Activated CD4-positive, CD25-positive, alpha-beta regulatory T cell treated with anti-CD3 and anti-CD28 coated beads, Interleukin-2, amount 50 U/mL, for 24 hours (primary cell): ENCODE measurements at regions not wholly inside any gene's neighbourhood (a gene's known extent, or its start where the extent isn't known, plus 50 kb on each side); places are given as distances from the start of the nearest gene placed in this dataset.
A peak's percentile ranks its signal among the peaks of the same experiment; 100 is the strongest.
"Not testable (repeated sequence)": the region's sequence is repeated elsewhere in the genome, so short reads cannot be mapped to it uniquely, and the experiment has no call there.

Experiments
- ATAC-seq, 2 donors: fragments of 150-1000 bp; cut with Tn5 transposase; one replicate each; pipeline ENCODE4 v1.10.0; 2021; ENCODE audit warnings: mild to moderate bottlenecking in 1 of 2, moderate library complexity in 1 of 2

DNA sequence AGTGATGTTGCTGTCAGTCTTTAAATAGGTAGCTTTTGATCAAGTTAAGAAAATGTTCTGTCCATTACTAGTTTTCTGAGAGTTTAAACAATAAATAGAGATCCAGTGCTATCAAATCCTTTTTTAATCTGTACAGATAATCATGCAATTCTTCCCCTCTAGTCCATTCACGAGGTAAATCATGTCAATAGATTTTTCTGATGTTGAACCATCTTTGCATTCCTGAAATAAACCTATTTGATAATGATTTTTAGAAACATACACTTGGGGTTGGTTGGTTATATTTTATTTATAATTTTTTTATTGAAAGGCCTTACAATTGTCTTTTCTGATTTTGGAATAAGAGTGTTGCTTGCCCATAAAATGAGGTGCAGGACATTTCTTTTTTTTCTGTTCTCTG lies 95.0 kb downstream of the FAM53A start:
- no peak for ATAC-seq

DNA sequence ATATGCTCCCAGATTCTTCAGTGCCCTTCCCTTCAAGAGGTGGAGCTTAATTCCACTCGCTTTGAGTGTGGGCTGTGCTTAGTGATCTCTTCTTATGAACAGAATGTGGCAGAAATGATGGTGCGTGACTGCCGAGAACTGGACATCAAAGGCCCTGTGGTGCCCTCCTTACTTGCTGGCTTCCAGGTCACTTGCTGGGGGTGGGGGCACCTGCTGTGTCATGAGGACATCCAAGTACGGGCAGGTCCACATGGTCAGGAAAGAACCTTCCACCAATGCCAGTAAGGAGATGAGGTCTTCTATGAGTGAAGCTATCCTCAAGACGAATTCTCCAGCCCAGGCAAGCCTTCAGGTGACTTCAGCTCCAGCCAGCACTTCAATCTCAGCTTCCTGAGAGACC lies 95.8 kb downstream of the FAM53A start:
- no peak for ATAC-seq

DNA sequence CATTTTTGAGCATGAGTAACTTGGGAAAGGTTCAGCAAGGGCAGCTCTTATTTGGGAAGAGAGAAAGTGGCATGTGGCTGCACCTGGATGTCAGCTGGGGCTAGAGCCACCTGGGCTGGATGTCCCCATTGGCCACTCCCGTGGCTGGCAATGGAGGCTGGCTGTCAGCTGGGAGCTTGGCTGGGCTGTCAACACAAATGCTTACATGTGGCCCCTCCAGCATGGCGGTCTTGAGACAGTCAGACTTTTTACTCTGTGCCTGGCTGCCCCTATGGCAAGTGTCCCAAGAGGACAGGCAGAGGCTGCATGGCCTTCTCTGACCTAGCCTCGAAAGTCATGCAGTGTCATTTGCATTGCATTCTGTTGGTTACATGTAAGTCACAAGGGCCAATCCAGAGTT lies 99.6 kb downstream of the FAM53A start:
- ATAC-seq, result no peak

DNA sequence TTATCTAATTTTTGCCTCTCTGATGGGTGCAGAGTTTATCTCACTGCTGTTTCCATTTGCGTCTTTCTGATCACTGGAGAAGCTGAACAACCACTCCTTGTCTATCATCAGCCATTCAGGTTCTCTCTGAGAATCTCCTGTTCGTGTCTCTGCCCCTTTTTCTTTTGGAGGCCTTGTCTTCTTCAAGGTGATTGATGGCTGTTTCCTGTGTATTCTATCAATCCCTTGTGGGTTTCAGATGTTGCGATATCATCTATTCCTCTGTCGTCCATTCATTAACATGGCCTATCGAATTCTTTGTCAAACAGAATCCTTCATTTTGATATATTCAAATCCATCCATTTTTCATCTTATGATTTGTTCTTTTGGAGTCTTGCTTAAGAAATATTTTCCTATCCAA lies 100.3 kb downstream of the FAM53A start:
- ATAC-seq, result no peak

DNA sequence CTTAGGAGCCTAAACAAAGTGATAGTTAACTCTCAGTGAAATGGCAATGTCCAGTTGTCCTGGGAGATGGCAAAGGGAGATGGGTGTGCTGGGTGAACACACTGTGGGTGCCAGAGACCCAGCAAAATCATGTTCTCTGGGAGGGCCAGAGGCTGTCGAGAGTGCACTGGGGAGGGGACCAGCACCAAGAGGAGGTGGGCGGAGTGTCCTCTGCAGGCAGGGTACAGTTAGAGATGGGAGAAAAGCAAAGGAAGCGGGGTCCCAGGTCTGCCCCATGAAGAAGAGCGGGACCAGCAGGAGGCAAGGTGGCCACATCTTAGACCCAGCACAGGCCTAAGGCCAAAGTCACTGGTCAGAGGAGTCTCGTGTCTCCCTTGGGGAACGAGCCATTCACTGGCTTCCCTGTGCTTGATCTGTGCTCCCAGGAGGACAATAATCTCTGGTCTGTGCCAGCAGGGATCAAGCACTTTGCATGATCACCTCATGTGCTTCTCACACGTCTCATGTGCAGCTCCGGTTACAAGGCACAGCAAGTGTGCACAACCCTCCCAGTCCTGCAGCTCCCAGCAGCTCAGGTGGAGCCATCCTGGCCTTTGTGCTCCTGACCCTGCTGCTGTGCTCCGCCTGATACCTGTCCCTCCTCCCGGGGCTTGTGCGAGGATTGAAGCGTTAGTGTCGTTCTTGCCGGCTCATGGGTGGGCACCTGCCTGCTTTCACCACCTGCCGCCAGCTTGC lies 100.9 kb downstream of the FAM53A start:
- ATAC-seq, result no peak

DNA sequence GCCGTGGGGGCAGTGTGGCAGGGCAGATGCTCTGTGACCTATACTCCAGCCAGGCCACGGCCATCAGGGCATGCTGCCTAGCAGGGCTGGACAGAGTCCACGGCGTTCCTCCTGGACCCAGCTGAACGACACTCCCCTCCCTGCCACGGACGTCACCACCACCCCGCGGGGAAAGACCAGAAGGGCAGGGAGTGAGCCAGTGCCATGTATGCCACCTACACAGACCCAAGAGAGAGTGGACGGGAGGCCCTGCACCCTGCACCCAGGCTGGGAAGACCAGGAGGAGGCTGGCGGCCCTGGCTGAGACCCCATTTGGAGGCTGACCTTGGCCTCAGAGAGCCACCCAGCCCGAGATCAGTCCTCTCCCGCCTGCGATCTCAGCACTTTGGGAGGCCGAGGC lies 101.9 kb downstream of the FAM53A start:
- ATAC-seq, result no peak

DNA sequence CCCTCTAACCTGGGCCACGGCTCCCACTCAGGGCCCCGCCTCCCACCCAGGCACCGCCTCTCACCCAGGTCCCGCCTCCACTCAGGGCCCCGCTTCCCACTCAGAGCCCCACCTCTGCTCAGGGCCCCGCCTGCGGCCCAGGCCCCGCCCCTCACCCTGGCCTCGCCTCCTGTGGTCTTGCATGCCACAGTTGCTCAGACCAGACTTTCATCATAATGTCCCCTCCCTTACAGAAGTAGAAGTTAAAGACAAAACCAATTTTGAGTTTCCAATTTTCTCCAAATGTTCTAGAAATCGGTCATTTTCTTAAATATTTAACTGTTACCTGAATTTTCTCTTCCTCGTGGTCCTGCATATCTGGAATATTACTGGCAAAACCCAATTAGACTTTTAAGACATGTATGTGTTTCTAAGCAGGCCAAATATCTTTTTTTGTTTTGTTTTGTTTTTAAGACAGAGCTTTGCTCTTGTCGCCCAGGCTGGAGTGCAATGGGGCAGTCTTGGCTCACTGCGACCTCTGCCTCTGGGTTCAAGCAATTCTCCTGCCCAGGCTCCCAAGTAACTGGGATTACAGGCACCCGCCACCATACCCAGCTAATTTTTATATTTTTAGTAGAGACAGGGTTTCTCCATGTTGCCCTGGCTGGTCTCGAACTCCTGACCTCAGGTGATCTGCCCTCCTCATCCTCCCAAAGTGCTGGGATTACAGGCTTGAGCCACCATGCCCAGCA lies 102.8 kb downstream of the FAM53A start:
- ATAC-seq, result peak; percentile 67 to 70

DNA sequence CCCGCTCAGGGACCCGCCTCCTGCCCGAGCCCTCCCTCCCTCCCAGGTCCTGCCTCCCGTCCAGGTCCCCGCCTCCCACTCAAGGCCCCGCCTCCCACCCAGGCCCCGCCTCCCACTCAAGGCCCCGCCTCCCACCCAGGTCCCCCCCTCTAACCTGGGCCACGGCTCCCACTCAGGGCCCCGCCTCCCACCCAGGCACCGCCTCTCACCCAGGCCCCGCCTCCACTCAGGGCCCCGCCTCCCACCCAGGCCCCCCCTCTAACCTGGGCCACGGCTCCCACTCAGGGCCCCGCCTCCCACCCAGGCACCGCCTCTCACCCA lies 103.5 kb downstream of the FAM53A start:
- not testable (repeated sequence) for ATAC-seq

DNA sequence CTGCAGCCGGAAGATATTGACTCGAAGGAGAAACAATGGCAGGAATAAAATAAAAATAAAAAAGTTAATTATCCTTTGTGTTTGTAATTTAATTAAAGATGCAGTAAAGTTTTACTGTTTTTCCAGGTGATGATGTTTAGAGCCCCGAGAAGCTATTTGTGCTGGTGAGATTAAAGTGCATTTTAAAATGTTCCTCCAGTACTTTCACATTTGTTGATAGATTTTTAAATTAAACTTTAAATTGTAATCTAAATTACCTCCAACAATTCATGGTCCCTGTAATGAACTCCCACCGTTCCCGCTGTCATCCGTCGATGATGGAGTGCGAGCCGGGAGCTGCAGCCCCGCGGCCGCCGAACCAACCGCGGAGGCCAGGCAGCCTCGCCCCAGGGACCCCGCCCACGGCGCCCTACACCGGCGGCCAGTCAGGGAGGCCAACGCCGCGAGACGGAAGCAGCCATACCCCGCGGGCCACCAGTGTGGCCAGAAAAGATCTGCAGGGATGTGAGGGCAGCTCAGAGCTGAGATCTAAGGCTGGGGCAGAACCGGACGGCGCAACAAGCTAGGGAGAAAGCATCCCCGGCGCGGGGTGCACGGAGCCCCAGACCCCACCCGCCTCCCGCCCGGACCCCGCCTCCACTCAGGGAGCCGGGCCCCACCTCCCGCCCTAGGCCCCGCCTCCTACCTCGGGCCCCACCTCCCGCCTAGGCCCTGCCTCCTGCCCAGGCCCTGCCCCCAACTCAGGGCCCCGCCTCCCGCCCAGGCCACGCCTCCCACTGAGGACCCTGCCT lies 104.0 kb downstream of the FAM53A start:
- peak; percentile 50 to 59 for ATAC-seq

DNA sequence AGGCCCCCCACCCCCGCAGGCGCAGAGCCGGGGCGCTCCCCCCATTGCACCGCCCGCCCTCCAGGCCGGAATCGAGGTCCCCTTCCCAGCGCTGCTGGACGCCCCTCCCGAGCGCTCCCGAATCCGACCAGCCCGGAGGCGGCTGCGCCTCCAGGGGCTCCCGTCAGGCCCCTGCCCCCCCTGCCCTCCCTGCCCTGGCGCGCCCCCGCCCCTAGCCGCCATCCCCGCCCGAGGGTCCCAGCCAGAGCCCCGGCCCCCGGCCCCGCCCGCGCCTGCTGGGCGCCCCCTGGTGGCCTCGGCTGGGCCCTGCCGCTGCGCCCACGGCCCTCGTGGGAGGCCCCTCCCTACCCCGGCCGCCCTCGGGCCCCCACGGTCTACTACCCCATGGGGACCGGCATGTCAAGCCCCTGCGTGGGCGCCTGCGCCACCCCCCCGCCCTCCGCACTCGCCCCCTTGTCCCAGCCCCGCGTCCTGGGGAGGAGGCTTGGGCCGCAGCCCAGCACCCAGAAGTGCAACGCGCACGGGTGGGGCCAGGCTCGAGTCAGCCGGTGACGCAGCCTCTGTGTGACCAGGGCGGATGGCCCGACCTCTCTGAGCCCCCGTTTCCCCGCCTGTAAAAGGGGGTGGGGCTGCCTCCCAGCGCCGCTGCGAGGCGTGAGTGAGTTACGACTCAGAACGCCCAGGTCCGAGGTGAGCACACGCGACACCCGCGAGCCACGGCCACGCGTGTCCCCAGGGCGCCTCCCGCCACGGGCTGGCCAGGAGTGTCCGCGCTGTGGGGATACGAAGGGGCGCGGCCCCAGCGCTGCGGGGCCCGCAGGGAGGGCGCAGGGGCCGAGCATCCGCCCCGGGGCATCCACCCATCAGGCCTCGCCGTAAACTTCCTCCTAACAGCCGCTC lies 104.9 kb downstream of the FAM53A start:
- ATAC-seq, result peak; percentile 71 to 73

DNA sequence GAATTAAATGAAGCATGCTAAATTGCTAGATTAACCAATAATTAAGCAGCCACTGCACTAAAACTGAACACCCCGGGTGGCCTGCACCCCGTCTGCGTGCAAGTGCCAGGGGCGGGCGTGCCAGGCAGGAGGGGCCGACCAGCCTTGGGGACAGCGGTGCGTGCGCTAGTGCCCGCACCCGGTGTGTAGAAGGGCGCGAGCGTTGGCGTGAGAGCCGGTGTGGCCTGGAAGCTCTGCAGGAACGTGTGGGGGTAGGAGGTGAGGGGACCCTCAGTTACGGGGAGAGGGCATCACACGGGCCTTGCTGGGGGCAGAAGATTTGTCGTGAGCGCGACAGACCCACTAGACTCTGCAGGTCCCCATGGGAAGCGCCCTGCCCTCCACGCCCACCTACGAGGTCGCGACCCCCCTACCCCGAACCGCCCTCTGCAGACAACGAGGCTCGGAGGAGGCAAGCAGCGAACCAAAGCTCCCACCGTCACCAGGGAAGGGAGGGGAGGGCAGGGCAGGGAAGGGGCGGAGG lies 105.8 kb downstream of the FAM53A start:
- no peak for ATAC-seq

DNA sequence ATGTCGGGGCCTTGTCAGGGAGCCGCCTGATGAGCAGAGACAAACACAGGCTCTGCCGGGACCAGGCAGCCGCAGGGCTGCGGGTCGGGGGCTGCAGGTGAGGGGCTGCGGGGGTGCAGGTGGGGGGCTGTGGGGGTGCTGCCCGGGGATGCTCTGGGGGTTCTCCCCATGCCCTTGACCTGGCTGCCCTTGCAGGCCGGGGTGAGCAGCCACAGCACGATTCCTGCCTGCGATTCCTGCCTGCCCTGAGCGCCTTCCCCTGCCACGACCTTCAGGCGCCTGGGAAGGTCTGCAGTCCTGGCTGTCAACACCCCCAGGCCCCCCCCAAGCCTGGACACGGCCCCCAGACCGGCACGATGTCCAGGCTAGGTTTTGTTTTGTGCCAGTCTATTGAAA lies 106.3 kb downstream of the FAM53A start:
- ATAC-seq, result no peak

DNA sequence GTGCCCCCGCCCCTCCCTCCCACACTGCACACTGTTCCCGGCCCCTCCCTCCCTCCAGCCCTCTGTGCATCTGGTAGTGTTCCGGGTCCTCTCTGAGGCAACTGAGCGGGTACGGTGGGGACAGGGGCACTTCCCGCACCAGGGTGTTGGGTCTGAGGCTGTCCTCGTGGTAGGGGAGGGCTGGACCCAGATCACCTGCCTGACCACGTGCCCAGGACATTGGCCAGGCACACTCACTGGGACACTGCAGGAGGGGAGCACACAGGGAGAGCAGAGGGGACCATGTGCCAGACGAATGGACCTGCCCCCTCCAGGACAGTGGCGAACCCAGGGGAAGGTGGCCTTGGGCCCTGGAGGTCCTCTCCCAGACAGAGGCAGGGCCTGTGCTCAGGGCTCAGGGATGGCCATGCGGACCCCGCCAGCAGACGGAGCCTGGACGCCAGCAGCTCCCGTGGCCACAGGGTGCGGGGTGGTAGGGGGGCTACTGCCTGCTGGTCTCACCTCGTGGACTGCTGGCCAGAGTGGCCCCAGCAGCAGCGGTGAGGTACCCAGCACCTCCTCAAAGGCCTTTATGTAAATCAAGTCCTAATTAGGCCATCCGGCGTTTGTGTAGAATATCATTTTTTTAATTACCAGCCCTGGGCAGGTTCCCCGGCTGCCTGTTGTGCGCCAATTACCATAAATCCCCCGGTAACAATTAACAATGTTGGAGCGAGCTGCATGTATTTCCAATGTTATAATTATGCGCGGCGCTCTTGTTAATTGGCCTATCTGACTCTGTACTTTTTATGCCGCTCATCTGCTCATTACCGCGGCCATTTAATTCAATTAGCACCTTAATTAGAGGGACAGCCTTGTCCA lies 106.9 kb downstream of the FAM53A start:
- ATAC-seq, result no peak

DNA sequence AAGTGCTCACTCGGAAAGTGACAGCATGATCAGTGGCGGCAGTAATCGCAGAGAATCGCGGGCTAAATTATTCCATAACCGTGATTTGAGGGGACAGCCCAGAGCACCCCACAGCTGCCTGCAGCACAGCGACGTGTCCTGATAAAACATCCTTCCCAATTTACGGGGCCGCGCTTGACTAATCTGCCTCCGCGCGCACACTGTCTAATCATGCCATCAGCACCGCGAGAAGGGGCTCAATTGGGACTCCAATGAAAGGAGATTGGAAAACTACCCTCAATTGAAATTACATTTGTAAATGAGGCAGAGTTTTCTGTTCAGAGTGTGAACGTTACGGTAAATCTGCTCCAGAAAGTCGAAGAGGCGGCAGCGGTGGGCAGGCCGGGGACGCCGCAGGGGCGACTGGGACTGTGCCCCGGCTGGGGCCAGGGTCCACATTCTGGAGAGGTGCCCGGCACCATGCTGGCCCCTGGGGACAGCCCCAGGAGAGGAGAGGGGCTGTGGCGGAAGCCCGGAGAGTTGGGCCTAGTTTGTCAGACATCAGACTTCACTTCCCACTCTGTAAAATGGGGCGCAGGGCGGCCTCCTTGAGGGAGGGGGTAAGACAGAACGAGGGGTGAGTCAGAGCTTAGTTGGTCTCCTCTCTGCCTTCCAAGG lies 107.7 kb downstream of the FAM53A start:
- ATAC-seq, result no peak

DNA sequence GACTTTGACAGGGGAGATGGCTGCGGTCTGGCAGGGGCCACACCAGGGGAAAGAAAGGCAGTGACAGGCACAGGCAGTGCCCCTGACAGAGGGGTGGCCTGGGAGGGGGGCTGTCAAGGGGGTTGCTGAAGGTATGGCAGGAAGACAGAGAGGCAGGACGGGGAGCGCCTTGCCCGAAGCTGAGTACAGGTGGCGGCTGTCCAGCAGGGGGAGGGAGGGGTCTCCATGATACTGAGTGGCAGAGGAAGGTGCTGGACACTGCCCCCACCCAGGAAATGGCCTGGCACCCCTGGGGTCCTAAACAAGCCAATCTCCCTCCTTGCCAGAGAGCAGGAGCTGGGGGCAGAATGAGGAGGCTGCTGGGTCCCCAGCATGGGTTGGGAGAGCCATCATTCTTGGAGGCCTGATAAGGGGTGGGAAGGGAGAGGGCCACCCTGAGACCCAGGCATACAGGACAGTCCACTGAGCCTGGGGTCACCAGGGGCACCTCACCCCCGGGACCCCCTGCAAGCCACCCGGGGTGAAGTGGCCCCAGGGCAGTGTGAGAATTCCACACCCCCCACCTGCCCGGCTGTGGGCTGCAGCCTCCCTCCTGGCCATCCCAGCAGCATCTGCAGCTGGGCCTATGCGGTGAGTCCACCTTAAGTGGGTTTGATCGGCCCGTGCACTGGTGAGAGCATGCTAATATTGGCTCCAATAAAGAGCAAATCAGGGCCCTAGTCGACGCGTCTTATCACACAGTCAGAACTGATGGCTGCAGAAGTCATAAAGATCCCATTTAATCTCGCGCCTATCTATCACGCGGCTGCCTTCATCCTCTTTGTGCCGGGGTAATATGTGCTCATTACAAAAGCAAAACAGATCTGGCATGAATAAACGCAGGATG lies 108.5 kb downstream of the FAM53A start:
- no peak for ATAC-seq

DNA sequence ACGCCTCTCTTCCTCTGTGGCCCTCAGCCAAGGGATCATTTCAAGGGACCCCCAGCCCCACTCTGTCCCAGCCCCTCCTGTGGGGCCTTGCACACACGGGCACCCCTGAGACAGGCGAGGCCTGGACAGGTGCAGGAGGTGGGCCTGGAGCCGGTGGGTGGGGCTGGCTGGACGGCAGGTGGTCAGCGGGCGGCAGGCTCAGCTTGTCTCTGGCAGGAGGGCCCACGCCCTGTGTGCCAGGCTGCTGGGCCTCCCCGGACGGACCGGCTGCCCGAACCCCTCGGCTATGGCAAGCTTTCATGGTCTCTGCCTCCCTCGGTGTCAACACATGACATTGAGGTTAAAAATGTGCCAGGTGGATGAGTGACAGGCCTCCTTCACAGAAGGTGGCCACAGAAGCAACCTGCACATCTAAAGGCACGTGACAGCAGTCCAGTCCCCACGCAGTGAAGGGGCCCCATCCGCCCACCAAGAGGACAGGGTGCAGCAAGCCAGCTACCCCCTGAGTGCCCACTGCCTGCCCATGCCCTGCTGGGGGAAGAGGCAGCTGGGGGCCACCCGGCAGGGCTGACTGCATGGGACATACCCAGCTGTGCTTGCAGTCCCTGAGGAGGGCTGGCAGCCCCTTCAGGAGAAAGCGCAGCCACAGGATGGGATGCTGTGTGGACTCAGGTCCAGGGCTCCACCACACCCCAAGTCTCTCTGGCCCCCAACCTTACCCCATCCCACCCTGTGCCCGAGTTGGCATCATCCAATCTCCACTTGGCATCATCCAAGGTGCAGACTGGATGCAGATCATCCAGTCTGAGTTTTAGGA lies 109.3 kb downstream of the FAM53A start:
- ATAC-seq, result no peak

DNA sequence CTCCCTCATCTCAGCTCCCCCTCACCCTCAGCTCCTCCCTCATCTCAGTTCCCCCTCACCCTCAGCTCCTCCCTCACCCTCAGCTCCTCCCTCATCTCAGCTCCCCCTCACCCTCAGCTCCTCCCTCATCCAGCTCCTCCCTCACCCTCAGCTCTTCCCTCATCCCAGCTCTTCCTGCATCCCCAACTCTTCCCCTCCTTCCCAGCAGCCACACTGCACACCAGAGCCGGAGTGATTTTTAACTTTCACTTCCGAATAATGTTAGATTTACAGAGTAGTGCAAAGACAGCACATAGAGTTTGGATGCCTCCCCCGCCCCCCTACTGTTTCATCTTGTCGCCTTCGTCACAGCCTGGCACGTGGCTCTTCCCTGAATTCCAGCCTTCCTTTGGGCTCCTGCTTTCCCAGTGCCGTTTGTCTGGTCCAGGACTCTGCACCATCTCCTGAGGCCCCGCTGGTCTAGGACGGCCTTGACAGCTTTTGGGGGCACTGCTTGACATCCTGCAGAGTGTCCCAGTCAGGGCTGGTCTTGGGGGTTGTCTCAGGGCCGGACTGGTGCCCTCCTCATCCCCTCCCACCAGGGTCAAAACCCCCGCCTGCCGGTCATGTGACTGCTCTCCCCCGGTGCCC lies 110.2 kb downstream of the FAM53A start:
- no peak for ATAC-seq

DNA sequence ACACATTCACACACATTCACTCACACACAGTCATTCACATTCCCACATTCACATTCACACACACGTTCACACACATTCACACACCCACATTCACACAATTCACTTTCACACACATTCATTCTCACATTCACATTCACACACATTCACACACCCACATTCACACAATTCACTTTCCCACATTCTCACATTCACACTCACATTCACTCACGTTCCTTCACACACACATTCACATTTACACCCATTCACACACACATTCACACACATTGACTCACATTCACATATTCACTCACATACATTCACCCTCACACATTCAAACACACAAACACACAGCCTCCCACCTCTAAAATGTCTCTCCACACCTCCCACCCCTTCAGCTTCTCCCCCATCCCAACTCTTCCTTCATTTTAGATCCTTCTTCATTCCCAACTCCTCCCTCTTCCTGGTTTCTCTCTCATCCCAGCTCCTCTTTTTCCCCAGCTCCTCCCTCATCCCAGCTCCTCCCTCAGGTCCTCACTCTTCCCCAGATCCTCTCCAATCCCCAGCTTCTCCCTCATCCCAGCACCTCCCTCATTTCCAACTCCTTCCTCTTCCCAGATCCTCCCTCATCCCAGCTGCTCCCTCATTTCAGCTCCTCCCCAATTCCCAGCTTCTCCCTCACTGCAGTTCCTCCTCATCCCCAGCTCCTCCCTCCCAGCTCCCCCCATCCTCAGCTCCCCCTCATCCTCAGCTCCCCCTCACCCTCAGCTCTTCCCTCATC lies 111.0 kb downstream of the FAM53A start:
- no peak for ATAC-seq
